GM12892 (cell line): ENCODE measurements at regions not wholly inside any gene's neighbourhood (a gene's known extent, or its start where the extent isn't known, plus 50 kb on each side); places are given as distances from the start of the nearest gene placed in this dataset.
"Not testable (repeated sequence)": the region's sequence is repeated elsewhere in the genome, so short reads cannot be mapped to it uniquely, and the experiment has no call there.

ENCODE experiments used
- DNase-seq: peaks from one replicate; pipeline ENCODE4 v3.0.0; 2011; ENCODE audit not compliant: insufficient read length
- FAIRE-seq: peaks from 2 replicates; lab custom pipeline; 2011; peaks lifted over from hg19 to GRCh38; lab: Jason Lieb, UNC
- POLR2A ChIP-seq: IDR thresholded peaks from 2 replicates; pipeline ENCODE4 v1.6.1; 2011; ENCODE audit warnings: low read depth, low read length, control low read depth
- POLR2AphosphoS5 ChIP-seq: IDR thresholded peaks from 2 replicates; pipeline ENCODE4 v1.6.1; 2011; ENCODE audit warnings: low read depth, low read length, control low read depth
- TAF1 ChIP-seq: IDR thresholded peaks from 2 replicates; pipeline ENCODE4 v1.6.1; 2011; ENCODE audit warnings: low read depth, mild to moderate bottlenecking, control low read depth, low read length, borderline replicate concordance

- no peak for DNase-seq
- no peak for TF ChIP-seq TAF1
- no peak for FAIRE-seq
Measured at GRCh38 chr1:190940951-190941350, 463.3 kb upstream of the BRINP3 start.

- TF ChIP-seq POLR2A (no peak), TAF1 (no peak), POLR2AphosphoS5 (no peak)
- FAIRE-seq (no peak), DNase-seq (no peak)
Measured at GRCh38 chr1:190942475-190942874, 464.8 kb upstream of the BRINP3 start.

GRCh38 chr1:190943722-190944121, 466.1 kb upstream of the BRINP3 start:
- FAIRE-seq, DNase-seq: not testable (repeated sequence)

DNA sequence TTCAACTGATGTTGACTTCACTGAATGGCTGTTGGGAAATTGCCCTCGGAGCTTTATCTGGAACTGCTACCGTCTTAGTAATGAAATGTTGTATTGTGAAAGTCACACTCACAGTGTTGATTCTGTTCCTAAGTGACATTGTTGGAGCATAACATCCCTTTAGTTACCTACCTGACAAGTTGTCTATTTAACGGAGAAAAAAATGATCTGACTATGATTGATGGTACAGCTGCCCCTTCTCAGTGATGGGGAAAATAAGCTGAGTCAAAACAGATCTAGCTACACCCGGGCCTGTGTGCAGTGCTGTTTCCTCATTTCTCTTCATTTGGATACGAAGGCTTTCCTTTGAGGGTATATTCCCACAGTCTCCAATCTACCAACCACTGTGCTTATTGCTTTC, 472.3 kb upstream of the BRINP3 start:
- DNase-seq (no peak), FAIRE-seq (no peak)
- TF ChIP-seq POLR2AphosphoS5, result no peak
- no peak for TF ChIP-seq POLR2A
- no peak for TF ChIP-seq TAF1

DNA sequence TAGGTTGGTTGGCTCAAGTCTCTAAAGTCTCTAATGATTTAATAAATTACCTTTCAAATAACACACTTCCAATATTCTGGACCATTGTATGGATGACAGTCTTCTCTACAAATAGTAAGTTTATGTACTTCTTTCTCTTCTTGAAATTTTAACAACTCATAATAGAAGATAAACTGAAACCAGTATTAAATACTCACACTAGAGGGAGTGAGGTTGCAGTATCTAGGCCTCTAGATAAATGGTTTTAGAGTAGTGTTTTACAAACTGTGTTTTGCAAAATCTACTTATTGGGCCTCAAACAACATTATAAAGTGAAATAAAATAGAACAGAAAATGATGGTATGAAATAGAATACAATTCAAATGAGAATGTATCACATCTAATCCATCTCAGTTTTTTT, 479.9 kb upstream of the BRINP3 start:
- no peak for FAIRE-seq
- TF ChIP-seq POLR2AphosphoS5, result no peak
- no peak for TF ChIP-seq TAF1
- TF ChIP-seq POLR2A, result no peak
- DNase-seq, result no peak

- FAIRE-seq (no peak), DNase-seq (no peak)
- TF ChIP-seq POLR2AphosphoS5 (no peak), TAF1 (no peak), POLR2A (no peak)
Measured at GRCh38 chr1:190963321-190963720, 485.7 kb upstream of the BRINP3 start.

- TF ChIP-seq POLR2A, result no peak
- no peak for TF ChIP-seq POLR2AphosphoS5
- no peak for TF ChIP-seq TAF1
- FAIRE-seq, result no peak
- no peak for DNase-seq
Measured at GRCh38 chr1:190975827-190976226, 498.2 kb upstream of the BRINP3 start.

- no peak for DNase-seq
- TF ChIP-seq TAF1 (no peak), POLR2A (no peak)
- no peak for FAIRE-seq
Measured at GRCh38 chr1:191002768-191003167, 525.1 kb upstream of the BRINP3 start.

DNA sequence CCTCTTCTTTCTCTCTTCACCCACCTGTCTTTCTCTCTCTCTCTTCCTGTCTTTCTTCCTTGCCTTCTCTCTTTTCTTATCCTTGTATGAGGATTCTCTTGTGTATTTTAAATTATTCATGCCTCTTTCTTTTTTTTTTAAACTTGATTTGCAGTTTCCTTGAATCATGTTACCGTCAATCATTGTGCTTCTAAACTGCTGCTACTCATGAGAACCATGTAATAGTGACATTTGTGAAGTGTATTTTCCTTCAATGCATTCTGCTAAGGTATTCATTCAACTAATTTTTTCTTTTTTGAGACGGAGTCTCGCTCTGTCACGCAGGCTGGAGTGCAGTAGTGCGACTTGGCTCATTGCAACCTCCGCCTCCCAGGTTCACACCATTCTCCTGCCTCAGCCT, 539.1 kb upstream of the BRINP3 start:
- no peak for FAIRE-seq
- TF ChIP-seq POLR2A, result no peak
- TF ChIP-seq TAF1, result no peak
- TF ChIP-seq POLR2AphosphoS5, result no peak
- DNase-seq, result no peak

DNA sequence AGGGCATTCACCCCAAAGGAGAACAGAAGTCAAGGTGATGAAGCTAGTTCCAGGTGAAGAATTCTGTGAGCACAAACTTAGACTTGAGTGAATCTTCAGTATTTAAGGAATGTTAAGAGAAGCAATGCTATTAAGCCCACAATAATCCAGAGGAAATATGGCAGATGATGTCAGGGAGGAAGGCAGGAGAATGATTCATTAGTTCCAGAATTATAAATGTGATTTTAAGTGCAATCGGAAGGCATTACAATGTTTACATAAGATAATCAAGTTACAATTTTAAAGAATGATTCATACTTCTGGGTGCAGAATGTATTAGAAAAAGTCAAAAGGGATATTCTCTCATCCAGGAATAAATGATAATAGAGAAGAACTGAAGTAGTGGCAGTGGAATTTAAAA, 545.2 kb upstream of the BRINP3 start:
- TF ChIP-seq TAF1 (no peak), POLR2A (no peak), POLR2AphosphoS5 (no peak)
- FAIRE-seq (no peak), DNase-seq (no peak)

GRCh38 chr1:191025896-191026642, 548.4 kb upstream of the BRINP3 start:
- DNase-seq (no peak), FAIRE-seq (no peak)
- TF ChIP-seq TAF1 (no peak), POLR2A (no peak), POLR2AphosphoS5 (no peak)

DNA sequence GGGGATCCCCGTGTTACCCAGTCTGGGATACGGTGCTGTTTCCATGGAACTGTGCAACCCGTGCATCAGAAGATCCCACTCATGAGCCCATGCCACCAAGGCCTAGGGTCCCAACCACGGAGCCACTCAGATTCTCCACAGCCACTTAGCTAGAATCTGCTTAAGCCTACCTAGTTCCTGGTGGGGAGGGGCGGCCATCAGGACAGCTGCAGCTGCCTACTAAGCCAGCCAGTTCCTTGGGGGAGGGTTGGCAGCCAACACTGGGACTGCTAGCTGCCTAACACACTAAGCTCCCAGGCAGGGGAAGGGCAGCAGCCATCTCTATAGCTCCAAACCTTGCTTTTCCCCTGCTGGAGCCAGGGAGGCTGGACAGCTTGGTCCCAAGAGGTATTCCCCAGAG, 549.2 kb upstream of the BRINP3 start:
- no peak for TF ChIP-seq POLR2A
- no peak for TF ChIP-seq TAF1
- TF ChIP-seq POLR2AphosphoS5, result no peak
- no peak for DNase-seq
- no peak for FAIRE-seq

- FAIRE-seq, result no peak
- DNase-seq, result no peak
- TF ChIP-seq POLR2AphosphoS5 (no peak), POLR2A (no peak), TAF1 (no peak)
Measured at GRCh38 chr1:191034132-191034531, 556.5 kb upstream of the BRINP3 start.

GRCh38 chr1:191043066-191043465, 565.4 kb upstream of the BRINP3 start:
- no peak for TF ChIP-seq TAF1
- TF ChIP-seq POLR2AphosphoS5, result no peak
- no peak for TF ChIP-seq POLR2A
- no peak for FAIRE-seq

More at GRCh38 chr1:191043066-191043465, 565.4 kb upstream of the BRINP3 start:
- no peak for DNase-seq
